ENCODE measurements at regions not wholly inside any gene's neighbourhood (a gene's known extent, or its start where the extent isn't known, plus 50 kb on each side); places are given as distances from the start of the nearest gene placed in this dataset.

GRCh38 chr1:173426057-173426456, 51.1 kb upstream of the PRDX6 start:
- Histone ChIP-seq H3K36me3 (replicated peaks in 1 of 2; ENCODE audit: control insufficient read depth in 2 of 2, insufficient read depth in 2 of 2, low read length in 2 of 2) (no peaks in the 10 kb centered on the region), H3K79me1 (ENCODE audit: low read depth, low read length) (no peaks in the 10 kb centered on the region), H2BK12ac (ENCODE audit: low read length) (no peak overlapping the region), H3K4me1 (ENCODE audit: control insufficient read depth in 2 of 2, insufficient read depth in 1 of 2, low read depth in 1 of 2, low read length in 2 of 2) (peaks cover 3 to 10% of the 10 kb centered on the region in 2 donors), H3K18ac (ENCODE audit: low read length) (no peak overlapping the region), H2AK5ac (ENCODE audit: low read depth, low read length) (no peak overlapping the region), H3K9ac (ENCODE audit: low read depth, low read length, poor library complexity) (no peak overlapping the region), H2BK5ac (ENCODE audit: low read length) (no peak overlapping the region), H2BK120ac (ENCODE audit: low read depth, low read length) (no peak overlapping the region), H2BK15ac (ENCODE audit: low read length) (no peak overlapping the region), H3K27me3 (ENCODE audit: control insufficient read depth in 3 of 3, insufficient read depth in 3 of 3, low read depth in 1 of 3, low read length in 3 of 3) (no peaks in the 10 kb centered on the region), H3K23ac (ENCODE audit: low read depth, low read length, poor library complexity) (no peak overlapping the region), H2AFZ (ENCODE audit: low read length) (no peak overlapping the region), H4K8ac (ENCODE audit: low read depth, low read length) (no peak overlapping the region), H3K4ac (ENCODE audit: low read length) (no peak overlapping the region), H4K91ac (ENCODE audit: low read depth, low read length, poor library complexity) (no peak overlapping the region), H3K4me3 (ENCODE audit: low read length in 2 of 2) (no peak overlapping the region), H3K4me2 (ENCODE audit: insufficient read depth, low read length, poor library complexity, severe bottlenecking) (no peak overlapping the region), H3K27ac (replicated peaks; ENCODE audit: low read length) (no peak overlapping the region), H3K14ac (ENCODE audit: low read length) (no peak overlapping the region), H3K9me3 (replicated peaks in 1 of 2; ENCODE audit: control insufficient read depth in 2 of 2, insufficient read depth in 1 of 2, low read depth in 1 of 2, low read length in 2 of 2) (no peaks in the 10 kb centered on the region)
- no peak for DNase-seq (ENCODE audit: low spot score)
- WGBS, 2 donors (ENCODE audit: extremely low coverage in 2 of 2, insufficient read length in 2 of 2, insufficient replicate concordance in 1 of 2): no CpG with 5 or more reads among the region's 5 CpGs

- Histone ChIP-seq H3K9me3 (replicated peaks in 1 of 2; ENCODE audit: control insufficient read depth in 2 of 2, insufficient read depth in 1 of 2, low read depth in 1 of 2, low read length in 2 of 2) (no peaks in the 10 kb centered on the region), H2BK5ac (ENCODE audit: low read length) (no peak overlapping the region), H3K4me3 (ENCODE audit: low read length in 2 of 2) (no peak overlapping the region), H2BK15ac (ENCODE audit: low read length) (no peak overlapping the region), H3K4ac (ENCODE audit: low read length) (no peak overlapping the region), H4K91ac (ENCODE audit: low read depth, low read length, poor library complexity) (no peak overlapping the region), H3K14ac (ENCODE audit: low read length) (no peak overlapping the region), H3K18ac (ENCODE audit: low read length) (no peak overlapping the region), H3K79me1 (ENCODE audit: low read depth, low read length) (no peaks in the 10 kb centered on the region), H3K9ac (ENCODE audit: low read depth, low read length, poor library complexity) (no peak overlapping the region), H3K27me3 (ENCODE audit: control insufficient read depth in 3 of 3, insufficient read depth in 3 of 3, low read depth in 1 of 3, low read length in 3 of 3) (no peaks in the 10 kb centered on the region), H2AFZ (ENCODE audit: low read length) (no peak overlapping the region), H4K8ac (ENCODE audit: low read depth, low read length) (no peak overlapping the region), H2BK120ac (ENCODE audit: low read depth, low read length) (no peak overlapping the region), H3K27ac (replicated peaks; ENCODE audit: low read length) (no peak overlapping the region), H2BK12ac (ENCODE audit: low read length) (no peak overlapping the region), H3K4me2 (ENCODE audit: insufficient read depth, low read length, poor library complexity, severe bottlenecking) (no peak overlapping the region), H3K4me1 (ENCODE audit: control insufficient read depth in 2 of 2, insufficient read depth in 1 of 2, low read depth in 1 of 2, low read length in 2 of 2) (peaks cover 6 to 13% of the 10 kb centered on the region in 2 donors), H2AK5ac (ENCODE audit: low read depth, low read length) (no peak overlapping the region), H3K23ac (ENCODE audit: low read depth, low read length, poor library complexity) (no peak overlapping the region), H3K36me3 (replicated peaks in 1 of 2; ENCODE audit: control insufficient read depth in 2 of 2, insufficient read depth in 2 of 2, low read length in 2 of 2) (no peaks in the 10 kb centered on the region)
- WGBS, 2 donors (ENCODE audit: extremely low coverage in 2 of 2, insufficient read length in 2 of 2, insufficient replicate concordance in 1 of 2): no CpG with 5 or more reads among the region's 9 CpGs
- no peak for DNase-seq (ENCODE audit: low spot score)
Measured at GRCh38 chr1:173427146-173428054, 49.7 kb upstream of the PRDX6 start.

Measured in neuronal stem cell (in vitro differentiated cells).